HG03066 (cell line): ENCODE measurements at regions not wholly inside any gene's neighbourhood (a gene's known extent, or its start where the extent isn't known, plus 50 kb on each side); places are given as distances from the start of the nearest gene placed in this dataset.

Source experiments
- ATAC-seq: cut with Tn5 transposase; IDR thresholded peaks from one replicate; pipeline ENCODE4 v1.9.1; 2021; ENCODE audit warnings: low read depth; ENCODE audit not compliant: unreplicated experiment

- ATAC-seq: no peak
These were observed 584.2 kb upstream of the INTU start for GRCh38 chr4:127048376-127049044.

GRCh38 chr4:127049526-127049925 lies 583.2 kb upstream of the INTU start:
- ATAC-seq: no peak

- ATAC-seq: no peak
These were observed 580.0 kb upstream of the INTU start for GRCh38 chr4:127052742-127053141.

GRCh38 chr4:127055357-127055756 lies 577.4 kb upstream of the INTU start:
- ATAC-seq: no peak

- ATAC-seq: no peak
These were observed 563.1 kb upstream of the INTU start for GRCh38 chr4:127069675-127070074.

GRCh38 chr4:127071443-127071842 lies 561.3 kb upstream of the INTU start:
- ATAC-seq: no peak

- no peak for ATAC-seq
These were observed 552.6 kb upstream of the INTU start for GRCh38 chr4:127080141-127080540.

GRCh38 chr4:127081041-127081440 lies 551.7 kb upstream of the INTU start:
- ATAC-seq: no peak

- ATAC-seq: no peak
These were observed 549.8 kb upstream of the INTU start for GRCh38 chr4:127082986-127083385.

GRCh38 chr4:127084666-127085065 lies 548.1 kb upstream of the INTU start:
- no peak for ATAC-seq

GRCh38 chr4:127097061-127097460 lies 535.7 kb upstream of the INTU start:
- ATAC-seq: no peak

- ATAC-seq: no peak
These were observed 530.4 kb upstream of the INTU start for GRCh38 chr4:127102361-127102760.

GRCh38 chr4:127103681-127104115 lies 529.1 kb upstream of the INTU start:
- no peak for ATAC-seq

GRCh38 chr4:127113844-127114362 lies 518.9 kb upstream of the INTU start:
- ATAC-seq: no peak

- ATAC-seq: no peak
These were observed 514.1 kb upstream of the INTU start for GRCh38 chr4:127118681-127119080.

GRCh38 chr4:127120441-127121090 lies 512.2 kb upstream of the INTU start:
- ATAC-seq: no peak

GRCh38 chr4:127124919-127125318 lies 507.8 kb upstream of the INTU start:
- no peak for ATAC-seq

GRCh38 chr4:127126718-127127117 lies 506.0 kb upstream of the INTU start:
- no peak for ATAC-seq

GRCh38 chr4:127131527-127131926 lies 501.2 kb upstream of the INTU start:
- ATAC-seq: no peak

GRCh38 chr4:127134490-127134889 lies 498.3 kb upstream of the INTU start:
- ATAC-seq: no peak

- ATAC-seq: no peak
These were observed 494.2 kb upstream of the INTU start for GRCh38 chr4:127138586-127138985.

- no peak for ATAC-seq
These were observed 492.9 kb upstream of the INTU start for GRCh38 chr4:127139788-127140286.
